ENCODE measurements at regions not wholly inside any gene's neighbourhood (a gene's known extent, or its start where the extent isn't known, plus 50 kb on each side); places are given as distances from the start of the nearest gene placed in this dataset.

- Mint-ChIP-seq H3K9me3 (peaks cover 0 to 15% (median 6%) of the 10 kb centered on the region in 7 donors), H3K4me3 (no peak overlapping the region), H3K27me3 (ENCODE audit: low read depth in 3 of 3) (no peaks in the 10 kb centered on the region), H3K4me1 (no peaks in the 10 kb centered on the region), H3K36me3 (no peaks in the 10 kb centered on the region), H3K27ac (no peak overlapping the region)
- Histone ChIP-seq H3K36me3 (replicated peaks in 1 of 2; ENCODE audit: control insufficient read depth in 1 of 2, insufficient read depth in 2 of 2, low read length in 2 of 2) (no peaks in the 10 kb centered on the region), H2AFZ (ENCODE audit: insufficient read depth, low read depth, low read length, poor library complexity, severe bottlenecking) (no peak overlapping the region), H3K27ac (ENCODE audit: low read depth in 1 of 2, low read length in 2 of 2) (no peak overlapping the region), H3K9ac (ENCODE audit: insufficient read depth, low read length, poor library complexity, severe bottlenecking) (no peak overlapping the region), H3K27me3 (ENCODE audit: control insufficient read depth in 2 of 2, insufficient read depth in 2 of 2, low read length in 2 of 2) (no peaks in the 10 kb centered on the region), H3K4me2 (replicated peaks; ENCODE audit: extremely low read depth, low read length, poor library complexity, severe bottlenecking) (no peak overlapping the region), H3K79me2 (ENCODE audit: insufficient read depth, low read length) (no peaks in the 10 kb centered on the region), H3K9me3 (replicated peaks in 1 of 2; ENCODE audit: control insufficient read depth in 1 of 2, insufficient read depth in 1 of 2, low read length in 2 of 2) (peaks cover 6 to 16% of the 10 kb centered on the region in 2 donors), H3K4me3 (replicated peaks in 1 of 3; ENCODE audit: low read depth in 2 of 3, low read length in 3 of 3) (no peak overlapping the region), H3K4me1 (ENCODE audit: control insufficient read depth in 1 of 2, insufficient read depth in 2 of 2, low read length in 2 of 2) (no peaks in the 10 kb centered on the region), H4K20me1 (ENCODE audit: insufficient read depth, low read length) (no peaks in the 10 kb centered on the region)
- no peak for DNase-seq
- intact Hi-C loops (cut with micrococcal nuclease) = no loop called here
- WGBS (ENCODE audit: insufficient coverage) = 62% methylated on average over 4 of the region's 7 CpGs
- TF ChIP-seq CTCF (IDR thresholded peaks at IDR 0.05) = no peak
These were observed 1082.0 kb downstream of the SOCS6 start for GRCh38 chr18:71370671-71371445.

DNA sequence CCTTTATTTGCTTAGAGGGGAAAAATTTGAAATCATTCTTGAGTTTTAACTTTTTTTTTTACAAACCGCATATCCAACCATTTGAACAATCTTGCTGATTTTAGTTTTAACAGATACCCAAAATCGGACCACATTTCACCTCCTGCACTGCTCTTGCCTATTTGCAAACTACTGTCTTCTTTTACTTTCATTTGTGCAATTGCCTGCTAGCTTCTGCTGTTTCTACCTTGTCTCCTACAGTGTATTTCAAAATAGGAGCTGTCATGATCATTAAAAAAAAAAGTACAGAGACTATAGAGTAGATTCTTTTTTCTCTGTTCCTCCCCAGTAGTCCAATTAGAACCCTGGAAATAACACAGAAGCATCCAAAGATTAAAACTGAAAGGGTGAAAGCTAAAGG lies 1081.2 kb downstream of the SOCS6 start:
- Mint-ChIP-seq H3K4me1 (no peaks in the 10 kb centered on the region), H3K36me3 (no peaks in the 10 kb centered on the region), H3K4me3 (no peak overlapping the region), H3K27ac (no peak overlapping the region), H3K9me3 (peaks cover 0 to 15% (median 6%) of the 10 kb centered on the region in 7 donors), H3K27me3 (ENCODE audit: low read depth in 3 of 3) (no peaks in the 10 kb centered on the region)
- no peak overlapping the region for H3K9ac ChIP-seq (ENCODE audit: insufficient read depth, low read length, poor library complexity, severe bottlenecking)
- intact Hi-C loops (cut with micrococcal nuclease) = no loop called here
- H3K79me2 ChIP-seq (ENCODE audit: insufficient read depth, low read length) = no peaks in the 10 kb centered on the region
- no peak overlapping the region for H3K27ac ChIP-seq (ENCODE audit: low read depth in 1 of 2, low read length in 2 of 2)
- no peak for TF ChIP-seq CTCF (IDR thresholded peaks at IDR 0.05)
- no peaks in the 10 kb centered on the region for H3K36me3 ChIP-seq (replicated peaks in 1 of 2; ENCODE audit: control insufficient read depth in 1 of 2, insufficient read depth in 2 of 2, low read length in 2 of 2)
- no peaks in the 10 kb centered on the region for H3K27me3 ChIP-seq (ENCODE audit: control insufficient read depth in 2 of 2, insufficient read depth in 2 of 2, low read length in 2 of 2)
- no peaks in the 10 kb centered on the region for H4K20me1 ChIP-seq (ENCODE audit: insufficient read depth, low read length)
- H3K4me3 ChIP-seq (replicated peaks in 1 of 3; ENCODE audit: low read depth in 2 of 3, low read length in 3 of 3) = no peak overlapping the region
- 100% methylated on average over 1 of the region's 2 CpGs for WGBS (ENCODE audit: insufficient coverage)
- H3K4me1 ChIP-seq (ENCODE audit: control insufficient read depth in 1 of 2, insufficient read depth in 2 of 2, low read length in 2 of 2) = no peaks in the 10 kb centered on the region
- DNase-seq = no peak
- no peak overlapping the region for H3K4me2 ChIP-seq (replicated peaks; ENCODE audit: extremely low read depth, low read length, poor library complexity, severe bottlenecking)
- no peak overlapping the region for H2AFZ ChIP-seq (ENCODE audit: insufficient read depth, low read depth, low read length, poor library complexity, severe bottlenecking)
- H3K9me3 ChIP-seq (replicated peaks in 1 of 2; ENCODE audit: control insufficient read depth in 1 of 2, insufficient read depth in 1 of 2, low read length in 2 of 2) = peaks cover 6 to 16% of the 10 kb centered on the region in 2 donors

Measured in CD14-positive monocyte (primary cell).